ENCODE measurements at regions not wholly inside any gene's neighbourhood (a gene's known extent, or its start where the extent isn't known, plus 50 kb on each side); places are given as distances from the start of the nearest gene placed in this dataset.

GRCh38 chr1:209406168-209406567 lies 177.3 kb upstream of the CAMK1G start:
- Histone ChIP-seq H3K9me2 (ENCODE audit: insufficient read depth, low read length) (no peaks in the 10 kb centered on the region), H3K27ac (ENCODE audit: low read length) (no peak overlapping the region), H3K36me3 (ENCODE audit: insufficient read depth, low read length) (no peaks in the 10 kb centered on the region), H3F3A (ENCODE audit: insufficient read depth, low read length, poor library complexity, severe bottlenecking) (no peaks in the 10 kb centered on the region), H4K20me1 (ENCODE audit: insufficient read depth) (no peaks in the 10 kb centered on the region), H3K9ac (ENCODE audit: low read length) (no peak overlapping the region), H2AFZ (ENCODE audit: low read depth, low read length) (no peak overlapping the region), H3K27me3 (ENCODE audit: insufficient read depth, low read depth, low read length) (no peaks in the 10 kb centered on the region), H3K4me2 (ENCODE audit: low read length) (no peak overlapping the region), H3K79me2 (replicated peaks; ENCODE audit: insufficient read depth, low read length) (no peaks in the 10 kb centered on the region), H3K4me3 (ENCODE audit: low read length) (no peak overlapping the region), H3K9me3 (ENCODE audit: low read length) (no peaks in the 10 kb centered on the region)
- TF ChIP-seq TAF1 (IDR thresholded peaks at IDR 0.05; ENCODE audit: low read depth): no peak
- TF ChIP-seq EP300 (conservative IDR thresholded peaks at IDR 0.05; ENCODE audit: poor library complexity, severe bottlenecking): no peak
- no peak for TF ChIP-seq MXI1 (conservative IDR thresholded peaks at IDR 0.05; ENCODE audit: poor library complexity, severe bottlenecking)
- no peak for TF ChIP-seq CTCF (IDR thresholded peaks at IDR 0.05; ENCODE audit: poor library complexity, severe bottlenecking)
- TF ChIP-seq REST (IDR thresholded peaks at IDR 0.05; ENCODE audit: borderline replicate concordance): no peak
- no peak for TF ChIP-seq RAD21 (conservative IDR thresholded peaks at IDR 0.05)
- TF ChIP-seq EZH2 (IDR thresholded peaks at IDR 0.05; ENCODE audit: borderline replicate concordance, insufficient read depth, low read length, poor library complexity, severe bottlenecking): no peak
- TF ChIP-seq POLR2AphosphoS5 (IDR thresholded peaks at IDR 0.05): no peak
- no peak for TF ChIP-seq SMC3 (conservative IDR thresholded peaks at IDR 0.05; ENCODE audit: poor library complexity)

GRCh38 chr1:209406595-209406994 lies 176.9 kb upstream of the CAMK1G start:
- Histone ChIP-seq H3K36me3 (ENCODE audit: insufficient read depth, low read length) (no peaks in the 10 kb centered on the region), H3F3A (ENCODE audit: insufficient read depth, low read length, poor library complexity, severe bottlenecking) (no peaks in the 10 kb centered on the region), H3K79me2 (replicated peaks; ENCODE audit: insufficient read depth, low read length) (no peaks in the 10 kb centered on the region), H2AFZ (ENCODE audit: low read depth, low read length) (no peak overlapping the region), H3K27me3 (ENCODE audit: insufficient read depth, low read depth, low read length) (no peaks in the 10 kb centered on the region), H3K9me3 (ENCODE audit: low read length) (no peaks in the 10 kb centered on the region), H4K20me1 (ENCODE audit: insufficient read depth) (no peaks in the 10 kb centered on the region), H3K9me2 (ENCODE audit: insufficient read depth, low read length) (no peaks in the 10 kb centered on the region), H3K9ac (ENCODE audit: low read length) (no peak overlapping the region), H3K27ac (ENCODE audit: low read length) (no peak overlapping the region), H3K4me2 (ENCODE audit: low read length) (no peak overlapping the region), H3K4me3 (ENCODE audit: low read length) (no peak overlapping the region)
- TF ChIP-seq TAF1 (IDR thresholded peaks at IDR 0.05; ENCODE audit: low read depth): no peak
- no peak for TF ChIP-seq MXI1 (conservative IDR thresholded peaks at IDR 0.05; ENCODE audit: poor library complexity, severe bottlenecking)
- no peak for TF ChIP-seq POLR2AphosphoS5 (IDR thresholded peaks at IDR 0.05)
- no peak for TF ChIP-seq REST (IDR thresholded peaks at IDR 0.05; ENCODE audit: borderline replicate concordance)
- TF ChIP-seq SMC3 (conservative IDR thresholded peaks at IDR 0.05; ENCODE audit: poor library complexity): no peak
- TF ChIP-seq RAD21 (conservative IDR thresholded peaks at IDR 0.05): no peak
- no peak for TF ChIP-seq EP300 (conservative IDR thresholded peaks at IDR 0.05; ENCODE audit: poor library complexity, severe bottlenecking)
- TF ChIP-seq CTCF (IDR thresholded peaks at IDR 0.05; ENCODE audit: poor library complexity, severe bottlenecking): no peak
- no peak for TF ChIP-seq EZH2 (IDR thresholded peaks at IDR 0.05; ENCODE audit: borderline replicate concordance, insufficient read depth, low read length, poor library complexity, severe bottlenecking)
